Vagina (tissue), 2 donors: ENCODE measurements at regions not wholly inside any gene's neighbourhood (a gene's known extent, or its start where the extent isn't known, plus 50 kb on each side); places are given as distances from the start of the nearest gene placed in this dataset.

ENCODE experiments used
- DNase-seq, 2 donors: peaks; one replicate each; pipeline ENCODE4 v3.0.0-alpha.2; 2017; ENCODE audit errors: extremely low spot score in 2 of 2
- H3K27ac ChIP-seq: fragments of 200-600 bp; sonication (generic); one replicate; pipeline ENCODE4 v1.5.1; 2019
- H3K27me3 ChIP-seq: fragments of 200-600 bp; sonication (generic); one replicate; pipeline ENCODE4 v1.5.1; 2019
- H3K36me3 ChIP-seq, 2 donors: fragments of 200-600 bp; sonication (generic); one replicate each; pipeline ENCODE4 v1.5.1; 2017 to 2019
- H3K4me1 ChIP-seq: fragments of 200-600 bp; sonication (generic); one replicate; pipeline ENCODE4 v1.5.1; 2019
- H3K4me3 ChIP-seq, 2 donors: fragments of 200-600 bp; sonication (generic); 1 replicate in 1 of 2; 2 replicates in 1 of 2; pipeline ENCODE4 v1.5.1; 2016 to 2019
- H3K9me3 ChIP-seq: fragments of 200-600 bp; sonication (generic); one replicate; pipeline ENCODE4 v1.5.1; 2019
- CTCF ChIP-seq, 3 experiments: fragments of 450-650 bp in 2 of 3; fragments of 200-600 bp in 1 of 3; sonication (generic) in 1 of 3; IDR thresholded peaks; one replicate each; pipeline ENCODE4 v1.5.1; 2017 to 2019; ENCODE audit warnings: antibody characterized with exemption in 3 of 3, mild to moderate bottlenecking in 2 of 3, moderate library complexity in 2 of 3
- POLR2A ChIP-seq, 2 donors: fragments of 450-650 bp; IDR thresholded peaks; one replicate each; pipeline ENCODE4 v1.6.1; 2017; ENCODE audit warnings: antibody characterized with exemption in 2 of 2, mild to moderate bottlenecking in 2 of 2, moderate library complexity in 2 of 2
- POLR2AphosphoS5 ChIP-seq, 2 donors: sonication (generic); formaldehyde crosslinking; IDR thresholded peaks; one replicate each; pipeline ENCODE4 v1.9.0; 2017; ENCODE audit warnings: antibody characterized with exemption in 2 of 2, mild to moderate bottlenecking in 2 of 2, low read depth in 1 of 2; ENCODE audit not compliant: insufficient read depth in 1 of 2
- intact Hi-C: fragments of 100-400 bp; cut with DNase I; formaldehyde crosslinking; loops from one replicate; pipeline ENCODE4 v1.15.1; 2023

DNA sequence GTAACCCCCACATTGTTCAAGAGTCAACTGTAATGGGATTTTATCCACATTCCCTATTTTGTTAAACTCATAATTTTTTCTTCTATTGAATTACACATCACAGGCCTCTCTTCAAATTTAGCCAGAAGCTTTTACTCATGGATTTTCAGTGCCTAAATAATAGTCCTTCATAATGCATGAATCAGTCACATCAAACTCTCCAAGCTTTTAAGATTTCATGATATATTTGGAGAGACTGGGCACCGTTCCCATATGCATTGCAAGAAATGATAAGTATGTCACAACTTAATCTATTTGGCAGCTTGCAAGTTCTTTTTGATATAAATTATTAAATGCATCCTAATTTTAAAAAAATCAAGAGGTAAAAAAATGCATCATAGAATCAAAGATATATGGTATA, 465.9 kb downstream of the DMAC1 start:
- no peak overlapping the region for H3K4me3 ChIP-seq
- TF ChIP-seq CTCF (IDR thresholded peaks at IDR 0.05) (no peak), POLR2A (IDR thresholded peaks at IDR 0.05) (no peak), POLR2AphosphoS5 (IDR thresholded peaks at IDR 0.05; ENCODE audit: insufficient read depth in 1 of 2, low read depth in 1 of 2) (no peak)
- H3K4me1 ChIP-seq: no peaks in the 10 kb centered on the region
- H3K9me3 ChIP-seq: no peaks in the 10 kb centered on the region
- no peak for DNase-seq
- H3K36me3 ChIP-seq: no peaks in the 10 kb centered on the region
- intact Hi-C loops: no loop called here
- no peak overlapping the region for H3K27ac ChIP-seq
- H3K27me3 ChIP-seq: no peaks in the 10 kb centered on the region

- H3K9me3 ChIP-seq: no peaks in the 10 kb centered on the region
- no peaks in the 10 kb centered on the region for H3K4me1 ChIP-seq
- intact Hi-C loops: no loop called here
- TF ChIP-seq CTCF (IDR thresholded peaks at IDR 0.05) (no peak), POLR2AphosphoS5 (IDR thresholded peaks at IDR 0.05; ENCODE audit: insufficient read depth in 1 of 2, low read depth in 1 of 2) (no peak), POLR2A (IDR thresholded peaks at IDR 0.05) (no peak)
- H3K27me3 ChIP-seq: no peaks in the 10 kb centered on the region
- H3K36me3 ChIP-seq: no peaks in the 10 kb centered on the region
- DNase-seq: no peak
- no peak overlapping the region for H3K4me3 ChIP-seq
- no peak overlapping the region for H3K27ac ChIP-seq
Measured at GRCh38 chr9:7332780-7333179, 466.8 kb downstream of the DMAC1 start.

- no peak for DNase-seq
- TF ChIP-seq POLR2A (IDR thresholded peaks at IDR 0.05): no peak
- TF ChIP-seq CTCF (IDR thresholded peaks at IDR 0.05): no peak
- TF ChIP-seq POLR2AphosphoS5 (IDR thresholded peaks at IDR 0.05; ENCODE audit: insufficient read depth in 1 of 2, low read depth in 1 of 2): no peak
Measured at GRCh38 chr9:7328453-7328852, 471.1 kb downstream of the DMAC1 start.

GRCh38 chr9:7325995-7326394, 473.6 kb downstream of the DMAC1 start:
- Histone ChIP-seq H3K36me3 (no peaks in the 10 kb centered on the region), H3K27me3 (no peaks in the 10 kb centered on the region), H3K27ac (no peak overlapping the region), H3K4me1 (no peaks in the 10 kb centered on the region), H3K4me3 (no peak overlapping the region), H3K9me3 (no peaks in the 10 kb centered on the region)
- intact Hi-C loops: no loop called here
- TF ChIP-seq POLR2A (IDR thresholded peaks at IDR 0.05): no peak
- no peak for TF ChIP-seq CTCF (IDR thresholded peaks at IDR 0.05)
- TF ChIP-seq POLR2AphosphoS5 (IDR thresholded peaks at IDR 0.05; ENCODE audit: insufficient read depth in 1 of 2, low read depth in 1 of 2): no peak
- DNase-seq: no peak

More at GRCh38 chr9:7328453-7328852, 471.1 kb downstream of the DMAC1 start:
- intact Hi-C loops: no loop called here
- H3K36me3 ChIP-seq: no peaks in the 10 kb centered on the region
- no peaks in the 10 kb centered on the region for H3K4me1 ChIP-seq
- H3K27ac ChIP-seq: no peak overlapping the region
- no peaks in the 10 kb centered on the region for H3K9me3 ChIP-seq
- no peaks in the 10 kb centered on the region for H3K27me3 ChIP-seq
- no peak overlapping the region for H3K4me3 ChIP-seq

DNA sequence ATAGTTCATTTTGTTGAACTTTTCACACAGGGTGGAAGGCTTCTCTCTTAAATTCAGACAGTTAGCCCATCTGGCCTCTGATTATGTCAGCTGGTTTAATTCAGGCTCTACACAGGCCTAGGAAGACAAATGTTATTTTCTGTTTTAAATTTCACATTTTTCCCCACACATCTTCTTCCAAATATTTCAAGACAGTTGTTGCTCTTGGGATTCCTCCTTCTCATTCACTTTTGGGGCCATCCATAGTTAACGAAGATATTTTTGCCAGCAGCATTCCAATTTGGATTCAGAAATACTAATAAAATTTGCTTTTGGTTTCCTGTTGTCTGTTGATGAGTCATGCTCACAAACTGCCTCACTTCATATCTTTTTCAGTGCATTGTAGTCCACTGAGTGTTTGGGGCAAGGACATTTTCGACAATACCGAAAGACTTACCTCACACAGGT, 475.4 kb downstream of the DMAC1 start:
- Histone ChIP-seq H3K4me3 (no peak overlapping the region), H3K4me1 (no peaks in the 10 kb centered on the region), H3K9me3 (no peaks in the 10 kb centered on the region), H3K36me3 (no peaks in the 10 kb centered on the region), H3K27ac (no peak overlapping the region), H3K27me3 (no peaks in the 10 kb centered on the region)
- intact Hi-C loops: no loop called here
- TF ChIP-seq POLR2AphosphoS5 (IDR thresholded peaks at IDR 0.05; ENCODE audit: insufficient read depth in 1 of 2, low read depth in 1 of 2) (no peak), CTCF (IDR thresholded peaks at IDR 0.05) (no peak), POLR2A (IDR thresholded peaks at IDR 0.05) (no peak)
- no peak for DNase-seq
